ENCODE measurements at regions not wholly inside any gene's neighbourhood (a gene's known extent, or its start where the extent isn't known, plus 50 kb on each side); places are given as distances from the start of the nearest gene placed in this dataset.

- no peak for TF ChIP-seq CTCF (IDR thresholded peaks at IDR 0.05)
- TF ChIP-seq POLR2A (IDR thresholded peaks at IDR 0.05): no peak
These were observed 1321.8 kb downstream of the BRD1 start for GRCh38 chr22:48505891-48506290.

Measured in tibial nerve (tissue), 3 donors.